ENCODE measurements at regions not wholly inside any gene's neighbourhood (a gene's known extent, or its start where the extent isn't known, plus 50 kb on each side); places are given as distances from the start of the nearest gene placed in this dataset.
"Not testable (repeated sequence)": the region's sequence is repeated elsewhere in the genome, so short reads cannot be mapped to it uniquely, and the experiment has no call there.

GRCh38 chr6:57948481-57948880 lies 631.1 kb downstream of the PRIM2 start:
- DNase-seq (ENCODE audit: low read depth), result not testable (repeated sequence)

GRCh38 chr6:57950430-57950829 lies 633.0 kb downstream of the PRIM2 start:
- not testable (repeated sequence) for DNase-seq (ENCODE audit: low read depth); H3K4me3 ChIP-seq (ENCODE audit: low read depth, low read length)

More at GRCh38 chr6:57948481-57948880, 631.1 kb downstream of the PRIM2 start:
- H3K4me3 ChIP-seq (ENCODE audit: low read depth, low read length), result not testable (repeated sequence)

- not testable (repeated sequence) for DNase-seq (ENCODE audit: low read depth); H3K4me3 ChIP-seq (ENCODE audit: low read depth, low read length)
Measured at GRCh38 chr6:57966757-57967156, 649.3 kb downstream of the PRIM2 start.

- DNase-seq (ENCODE audit: low read depth); H3K4me3 ChIP-seq (ENCODE audit: low read depth, low read length): not testable (repeated sequence)
Measured at GRCh38 chr6:57971956-57972355, 654.5 kb downstream of the PRIM2 start.

- no peak overlapping the region for H3K4me3 ChIP-seq (ENCODE audit: low read depth, low read length)
- no peak for TF ChIP-seq CTCF (IDR thresholded peaks at IDR 0.05; ENCODE audit: control insufficient read depth, extremely low read depth, insufficient read depth)
- DNase-seq (ENCODE audit: low read depth), result no peak
Measured at GRCh38 chr6:57974653-57975052, 657.2 kb downstream of the PRIM2 start.

- H3K4me3 ChIP-seq (ENCODE audit: low read depth, low read length); DNase-seq (ENCODE audit: low read depth): not testable (repeated sequence)
Measured at GRCh38 chr6:57975127-57975526, 657.7 kb downstream of the PRIM2 start.

GRCh38 chr6:57976371-57976770 lies 658.9 kb downstream of the PRIM2 start:
- not testable (repeated sequence) for DNase-seq (ENCODE audit: low read depth)

GRCh38 chr6:57983603-57984002 lies 666.2 kb downstream of the PRIM2 start:
- DNase-seq (ENCODE audit: low read depth); H3K4me3 ChIP-seq (ENCODE audit: low read depth, low read length): not testable (repeated sequence)

More at GRCh38 chr6:57976371-57976770, 658.9 kb downstream of the PRIM2 start:
- H3K4me3 ChIP-seq (ENCODE audit: low read depth, low read length), result not testable (repeated sequence)

- H3K4me3 ChIP-seq (ENCODE audit: low read depth, low read length); DNase-seq (ENCODE audit: low read depth): not testable (repeated sequence)
Measured at GRCh38 chr6:57984575-57984974, 667.1 kb downstream of the PRIM2 start.

- H3K4me3 ChIP-seq (ENCODE audit: low read depth, low read length); DNase-seq (ENCODE audit: low read depth): not testable (repeated sequence)
Measured at GRCh38 chr6:57985734-57986133, 668.3 kb downstream of the PRIM2 start.

- not testable (repeated sequence) for DNase-seq (ENCODE audit: low read depth); H3K4me3 ChIP-seq (ENCODE audit: low read depth, low read length)
Measured at GRCh38 chr6:57986584-57986983, 669.2 kb downstream of the PRIM2 start.

GRCh38 chr6:57989520-57990080 lies 672.2 kb downstream of the PRIM2 start:
- not testable (repeated sequence) for H3K4me3 ChIP-seq (ENCODE audit: low read depth, low read length); DNase-seq (ENCODE audit: low read depth)

GRCh38 chr6:57998858-57999619 lies 681.6 kb downstream of the PRIM2 start:
- not testable (repeated sequence) for DNase-seq (ENCODE audit: low read depth); H3K4me3 ChIP-seq (ENCODE audit: low read depth, low read length)

GRCh38 chr6:58000233-58000632 lies 682.8 kb downstream of the PRIM2 start:
- DNase-seq (ENCODE audit: low read depth); H3K4me3 ChIP-seq (ENCODE audit: low read depth, low read length): not testable (repeated sequence)

All from LNCaP clone FGC (cell line).